CD4-positive, alpha-beta T cell (primary cell): ENCODE measurements at regions not wholly inside any gene's neighbourhood (a gene's known extent, or its start where the extent isn't known, plus 50 kb on each side); places are given as distances from the start of the nearest gene placed in this dataset.

Experiments used
- ATAC-seq: fragments of 200-7000 bp; cut with Tn5 transposase; one replicate; pipeline ENCODE4 v1.10.0; 2022; ENCODE audit warnings: mild to moderate bottlenecking; ENCODE audit not compliant: poor library complexity
- CTCF ChIA-PET: fragments of 350-600 bp; sonication (Branson Sonifier 250); formaldehyde crosslinking; loops from one replicate; lab custom pipeline; 2021; ENCODE audit warnings: antibody characterized with exemption, inconsistent platforms; lab: Charles Lee
- POLR2A ChIA-PET: fragments of 350-600 bp; sonication (Branson Sonifier 250); formaldehyde crosslinking; loops from one replicate; lab custom pipeline; 2021; ENCODE audit warnings: antibody characterized with exemption, inconsistent platforms; lab: Charles Lee
- DNase-seq, 14 experiments: peaks; one replicate each; pipeline ENCODE4 v3.0.0-alpha.2; 2013 to 2020; ENCODE audit warnings: mixed read lengths in 2 of 14
- H3K27ac ChIP-seq, 2 donors: one replicate each; pipeline versions ENCODE4 v1.5.1 to v1.7.0; 2013; ENCODE audit warnings: low read length in 2 of 2, low read depth in 1 of 2, mild to moderate bottlenecking in 1 of 2
- H3K27me3 ChIP-seq, 2 experiments: 1 replicate in 1 of 2; 2 replicates in 1 of 2; pipeline versions ENCODE4 v1.6.1 to v1.7.0; 2013; ENCODE audit warnings: low read length in 2 of 2, control low read depth in 1 of 2, mild to moderate bottlenecking in 1 of 2, moderate library complexity in 1 of 2; ENCODE audit not compliant: insufficient read depth in 2 of 2, control insufficient read depth in 1 of 2
- H3K36me3 ChIP-seq: one replicate; pipeline ENCODE4 v1.6.1; 2013; ENCODE audit warnings: low read length, control low read depth; ENCODE audit not compliant: insufficient read depth
- H3K4me1 ChIP-seq: one replicate; pipeline ENCODE4 v1.6.1; 2013; ENCODE audit warnings: low read length, control low read depth; ENCODE audit not compliant: insufficient read depth
- H3K4me3 ChIP-seq: one replicate; pipeline ENCODE4 v1.5.1; 2013; ENCODE audit warnings: mild to moderate bottlenecking, low read length, moderate library complexity
- H3K9me3 ChIP-seq, 2 experiments: 1 replicate in 1 of 2; 2 replicates in 1 of 2; pipeline versions ENCODE4 v1.6.1 to v1.7.0; 2013; ENCODE audit warnings: low read length in 2 of 2, mild to moderate bottlenecking in 2 of 2, control low read depth in 1 of 2, moderate library complexity in 1 of 2; ENCODE audit not compliant: control insufficient read depth in 1 of 2, insufficient read depth in 1 of 2
- H3K27ac Mint-ChIP-seq: one replicate; pipeline ENCODE4 v1.8.0; 2020; ENCODE audit warnings: mixed read lengths
- H3K27me3 Mint-ChIP-seq: one replicate; pipeline ENCODE4 v1.8.0; 2021; ENCODE audit warnings: mixed read lengths
- H3K36me3 Mint-ChIP-seq: one replicate; pipeline ENCODE4 v1.8.0; 2021; ENCODE audit warnings: low read depth, mixed read lengths
- H3K4me1 Mint-ChIP-seq: one replicate; pipeline ENCODE4 v1.8.0; 2021; ENCODE audit warnings: low read depth, mixed read lengths
- H3K4me3 Mint-ChIP-seq: one replicate; pipeline ENCODE4 v1.8.0; 2020; ENCODE audit warnings: mild to moderate bottlenecking, mixed read lengths
- H3K9me3 Mint-ChIP-seq: one replicate; pipeline ENCODE4 v1.8.0; 2020; ENCODE audit warnings: mixed read lengths
- CTCF ChIP-seq: fragments of 200-600 bp; IDR thresholded peaks from one replicate; pipeline ENCODE4 v1.8.0; 2022; ENCODE audit warnings: antibody characterized with exemption, mild to moderate bottlenecking
- intact Hi-C, 2 experiments: fragments of 100-400 bp; cut with DNase I in 1 of 2; cut with micrococcal nuclease in 1 of 2; formaldehyde crosslinking; loops; one replicate each; pipeline versions ENCODE4 v1.15.1 to v1.9.0; 2023 to 2025; cut with DNase I, micrococcal nuclease

- Mint-ChIP-seq H3K4me1 (peaks cover 16% of the 10 kb centered on the region), H3K9me3 (peaks cover 16% of the 10 kb centered on the region), H3K4me3 (no peak overlapping the region), H3K27me3 (no peaks in the 10 kb centered on the region), H3K36me3 (peaks cover 22% of the 10 kb centered on the region), H3K27ac (no peak overlapping the region)
- no peaks in the 10 kb centered on the region for H3K36me3 ChIP-seq
- CTCF ChIA-PET: no interaction called here
- H3K27ac ChIP-seq: no peak overlapping the region
- no peak overlapping the region for H3K4me3 ChIP-seq
- no peaks in the 10 kb centered on the region for H3K27me3 ChIP-seq
- no peaks in the 10 kb centered on the region for H3K4me1 ChIP-seq
- ATAC-seq (no peak), DNase-seq (no peak)
- intact Hi-C loops: no loop called here
- POLR2A ChIA-PET: no interaction called here
- peaks cover 3 to 11% of the 10 kb centered on the region in 2 experiments for H3K9me3 ChIP-seq
- TF ChIP-seq CTCF: no peak
Measured at GRCh38 chr6:156026486-156027247, 571.0 kb upstream of the NOX3 start.

- H3K27me3 Mint-ChIP-seq: no peaks in the 10 kb centered on the region
- peaks cover 22% of the 10 kb centered on the region for H3K36me3 Mint-ChIP-seq
- POLR2A ChIA-PET: no interaction called here
- H3K9me3 ChIP-seq: peaks cover 3 to 11% of the 10 kb centered on the region in 2 experiments
- H3K4me1 Mint-ChIP-seq: peaks cover 15% of the 10 kb centered on the region
- intact Hi-C loops: no loop called here
- no peak overlapping the region for H3K27ac Mint-ChIP-seq
- peaks cover 16% of the 10 kb centered on the region for H3K9me3 Mint-ChIP-seq
- ATAC-seq: no peak
- no peak for DNase-seq
- CTCF ChIA-PET: no interaction called here
- no peaks in the 10 kb centered on the region for H3K36me3 ChIP-seq
- H3K4me3 Mint-ChIP-seq: no peak overlapping the region
- TF ChIP-seq CTCF: no peak
- H3K27ac ChIP-seq: no peak overlapping the region
- no peak overlapping the region for H3K4me3 ChIP-seq
- no peaks in the 10 kb centered on the region for H3K27me3 ChIP-seq
- no peaks in the 10 kb centered on the region for H3K4me1 ChIP-seq
Measured at GRCh38 chr6:156024339-156024738, 568.7 kb upstream of the NOX3 start.

- no peak for DNase-seq
- Mint-ChIP-seq H3K36me3 (peaks cover 22% of the 10 kb centered on the region), H3K9me3 (peaks cover 16% of the 10 kb centered on the region), H3K27me3 (no peaks in the 10 kb centered on the region), H3K27ac (no peak overlapping the region), H3K4me3 (no peak overlapping the region), H3K4me1 (no peaks in the 10 kb centered on the region)
- no peak for TF ChIP-seq CTCF
- intact Hi-C loops: no loop called here
- H3K27ac ChIP-seq: no peak overlapping the region
- CTCF ChIA-PET: no interaction called here
- H3K4me1 ChIP-seq: no peaks in the 10 kb centered on the region
- ATAC-seq: no peak
- no peak overlapping the region for H3K4me3 ChIP-seq
- H3K9me3 ChIP-seq: peaks cover 3 to 11% of the 10 kb centered on the region in 2 experiments
- no peaks in the 10 kb centered on the region for H3K27me3 ChIP-seq
- no peaks in the 10 kb centered on the region for H3K36me3 ChIP-seq
- POLR2A ChIA-PET: no interaction called here
Measured at GRCh38 chr6:156021746-156022396, 566.2 kb upstream of the NOX3 start.
